BJ (cell line): ENCODE measurements at regions not wholly inside any gene's neighbourhood (a gene's known extent, or its start where the extent isn't known, plus 50 kb on each side); places are given as distances from the start of the nearest gene placed in this dataset.
"Not testable (repeated sequence)": the region's sequence is repeated elsewhere in the genome, so short reads cannot be mapped to it uniquely, and the experiment has no call there.

Experiments used
- CTCF ChIA-PET: fragments of 350-600 bp; formaldehyde crosslinking; extraction: SDS; loops from one replicate; lab custom pipeline; 2021; ENCODE audit warnings: antibody characterized with exemption, inconsistent platforms; lab: Yijun Ruan, JAX
- POLR2A ChIA-PET: fragments of 300-600 bp; sonication (Branson Sonifier 250); formaldehyde crosslinking; extraction: SDS; loops from one replicate; lab custom pipeline; 2021; ENCODE audit warnings: antibody characterized with exemption; lab: Charles Lee
- DNase-seq: peaks from one replicate; pipeline ENCODE4 v3.0.0-alpha.2; 2011; ENCODE audit warnings: low read depth
- H3K27me3 ChIP-seq: 2 replicates; pipeline ENCODE4 v1.6.0; 2011; ENCODE audit warnings: low read length; ENCODE audit not compliant: control insufficient read depth, insufficient read depth
- H3K36me3 ChIP-seq: 2 replicates; pipeline ENCODE4 v1.5.1; 2011; ENCODE audit warnings: low read length; ENCODE audit not compliant: control insufficient read depth, insufficient read depth
- H3K4me3 ChIP-seq: 2 replicates; pipeline ENCODE4 v1.5.1; 2011; ENCODE audit warnings: low read depth, mild to moderate bottlenecking, control low read depth, low read length
- TF ChIP-seq, protein P1 (sequence below): IDR thresholded peaks from 2 replicates; pipeline ENCODE4 v1.5.1; 2011; ENCODE audit warnings: low read depth, mild to moderate bottlenecking, control low read depth, inconsistent platforms, low read length, moderate library complexity; ENCODE audit not compliant: insufficient read depth

DNA sequence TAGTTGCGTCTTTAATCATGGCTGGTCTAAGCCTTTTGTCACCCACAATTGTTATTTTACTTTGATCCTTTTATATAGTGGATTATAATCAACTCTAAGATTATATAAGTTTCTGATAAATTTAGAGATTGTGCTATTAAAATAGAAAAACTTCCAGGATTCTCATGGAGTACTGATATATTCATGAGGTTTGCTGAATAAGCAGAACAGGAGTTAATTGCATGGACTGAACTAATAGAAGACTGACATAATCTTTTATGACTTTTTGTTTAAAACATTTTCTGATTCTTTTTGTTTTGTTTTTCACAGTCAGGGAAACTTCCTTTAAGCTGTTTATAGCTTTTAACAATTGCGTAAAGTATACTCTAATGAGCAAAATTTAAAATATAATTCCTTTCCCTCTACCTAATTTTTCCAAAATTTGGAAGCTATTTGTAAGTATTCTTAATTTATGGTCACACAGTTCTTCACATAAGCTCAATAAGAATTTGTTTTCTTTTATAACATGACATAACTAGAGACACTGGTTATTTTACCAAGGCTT, 129.9 kb upstream of the TMEM260 start:
- POLR2A ChIA-PET = no interaction called here
- Histone ChIP-seq H3K27me3 (no peaks in the 10 kb centered on the region), H3K4me3 (no peak overlapping the region), H3K36me3 (no peaks in the 10 kb centered on the region)
- TF ChIP-seq, protein P1, sequence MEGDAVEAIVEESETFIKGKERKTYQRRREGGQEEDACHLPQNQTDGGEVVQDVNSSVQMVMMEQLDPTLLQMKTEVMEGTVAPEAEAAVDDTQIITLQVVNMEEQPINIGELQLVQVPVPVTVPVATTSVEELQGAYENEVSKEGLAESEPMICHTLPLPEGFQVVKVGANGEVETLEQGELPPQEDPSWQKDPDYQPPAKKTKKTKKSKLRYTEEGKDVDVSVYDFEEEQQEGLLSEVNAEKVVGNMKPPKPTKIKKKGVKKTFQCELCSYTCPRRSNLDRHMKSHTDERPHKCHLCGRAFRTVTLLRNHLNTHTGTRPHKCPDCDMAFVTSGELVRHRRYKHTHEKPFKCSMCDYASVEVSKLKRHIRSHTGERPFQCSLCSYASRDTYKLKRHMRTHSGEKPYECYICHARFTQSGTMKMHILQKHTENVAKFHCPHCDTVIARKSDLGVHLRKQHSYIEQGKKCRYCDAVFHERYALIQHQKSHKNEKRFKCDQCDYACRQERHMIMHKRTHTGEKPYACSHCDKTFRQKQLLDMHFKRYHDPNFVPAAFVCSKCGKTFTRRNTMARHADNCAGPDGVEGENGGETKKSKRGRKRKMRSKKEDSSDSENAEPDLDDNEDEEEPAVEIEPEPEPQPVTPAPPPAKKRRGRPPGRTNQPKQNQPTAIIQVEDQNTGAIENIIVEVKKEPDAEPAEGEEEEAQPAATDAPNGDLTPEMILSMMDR = no peak
- DNase-seq = no peak
- CTCF ChIA-PET = interaction anchor here (0.6 to 0.7 kb wide), 2 partner anchors 718 to 725 kb away, joined by 3 read pairs; no protein-coding TSS in a partner anchor

DNA sequence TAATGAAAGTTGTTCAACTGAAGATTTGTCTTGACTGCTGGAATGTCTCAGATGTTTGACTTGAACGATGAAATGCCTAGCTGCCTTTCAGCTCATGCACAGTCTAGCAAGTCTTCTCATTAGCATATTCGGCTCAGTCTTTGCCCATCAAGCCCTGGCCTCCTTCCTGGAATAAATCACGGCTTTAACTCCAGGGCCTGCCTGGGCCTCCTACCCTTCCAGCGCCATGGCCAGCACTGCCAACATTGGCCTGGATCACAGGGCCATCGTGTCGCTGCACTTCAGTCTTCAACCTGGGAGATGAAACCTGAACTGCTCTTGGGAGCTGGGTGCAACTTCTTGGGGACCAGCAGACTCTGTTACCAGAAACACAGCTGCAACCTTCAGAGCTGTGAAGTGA, 126.7 kb upstream of the TMEM260 start:
- no peaks in the 10 kb centered on the region for H3K27me3 ChIP-seq
- no peaks in the 10 kb centered on the region for H3K36me3 ChIP-seq
- ChIA-PET POLR2A (no interaction called here), CTCF (interaction anchor here (0.6 to 0.9 kb wide), 2 partner anchors 22 to 416 kb away, joined by 3 read pairs; no protein-coding TSS in a partner anchor)
- no peak overlapping the region for H3K4me3 ChIP-seq
- TF ChIP-seq, protein P1 = no peak
- DNase-seq = no peak

DNA sequence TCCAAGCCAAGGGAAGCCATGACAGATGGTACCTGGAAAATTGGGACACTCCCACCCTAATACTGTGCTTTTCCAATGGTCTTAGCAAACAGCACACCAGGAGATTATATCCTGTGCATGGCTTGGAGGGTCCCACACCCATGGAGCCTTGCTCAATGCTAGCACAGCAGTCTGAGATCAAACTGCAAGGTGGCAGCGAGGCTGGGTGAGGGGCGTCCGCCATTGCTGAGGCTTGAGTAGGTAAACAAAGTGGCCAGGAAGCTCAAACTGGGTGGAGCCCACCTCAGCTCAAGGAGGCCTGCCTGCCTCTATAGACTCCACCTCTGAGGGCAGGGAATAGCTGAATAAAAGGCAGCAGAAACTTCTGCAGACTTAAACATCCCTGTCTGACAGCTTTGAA, 124.9 kb upstream of the TMEM260 start:
- H3K4me3 ChIP-seq, DNase-seq, CTCF ChIA-PET, H3K27me3 ChIP-seq, POLR2A ChIA-PET, H3K36me3 ChIP-seq: not testable (repeated sequence)

DNA sequence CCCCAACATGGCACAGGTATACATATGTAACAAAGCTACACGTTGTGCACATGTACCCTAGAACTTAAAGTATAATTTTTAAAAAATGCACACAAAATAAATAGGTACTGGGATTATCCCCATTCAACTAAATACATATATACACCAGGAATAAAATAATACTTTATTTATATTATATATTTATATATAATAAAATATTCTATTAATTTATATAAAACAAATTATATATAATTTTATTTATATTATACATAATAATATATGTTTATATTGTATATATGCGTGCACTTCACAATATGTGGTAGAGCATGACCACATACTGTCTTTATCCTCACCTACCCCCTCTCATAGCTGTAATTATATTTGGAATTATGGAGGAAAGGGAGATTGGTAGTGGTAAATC, 119.1 kb upstream of the TMEM260 start:
- ChIA-PET POLR2A (no interaction called here), CTCF (interaction anchor here (1.7 kb wide), 1 partner anchor 31 kb away, joined by 6 read pairs; no protein-coding TSS in a partner anchor)
- H3K27me3 ChIP-seq = no peaks in the 10 kb centered on the region
- no peak for DNase-seq
- H3K4me3 ChIP-seq = no peak overlapping the region
- H3K36me3 ChIP-seq = no peaks in the 10 kb centered on the region
- TF ChIP-seq, protein P1 = no peak

DNA sequence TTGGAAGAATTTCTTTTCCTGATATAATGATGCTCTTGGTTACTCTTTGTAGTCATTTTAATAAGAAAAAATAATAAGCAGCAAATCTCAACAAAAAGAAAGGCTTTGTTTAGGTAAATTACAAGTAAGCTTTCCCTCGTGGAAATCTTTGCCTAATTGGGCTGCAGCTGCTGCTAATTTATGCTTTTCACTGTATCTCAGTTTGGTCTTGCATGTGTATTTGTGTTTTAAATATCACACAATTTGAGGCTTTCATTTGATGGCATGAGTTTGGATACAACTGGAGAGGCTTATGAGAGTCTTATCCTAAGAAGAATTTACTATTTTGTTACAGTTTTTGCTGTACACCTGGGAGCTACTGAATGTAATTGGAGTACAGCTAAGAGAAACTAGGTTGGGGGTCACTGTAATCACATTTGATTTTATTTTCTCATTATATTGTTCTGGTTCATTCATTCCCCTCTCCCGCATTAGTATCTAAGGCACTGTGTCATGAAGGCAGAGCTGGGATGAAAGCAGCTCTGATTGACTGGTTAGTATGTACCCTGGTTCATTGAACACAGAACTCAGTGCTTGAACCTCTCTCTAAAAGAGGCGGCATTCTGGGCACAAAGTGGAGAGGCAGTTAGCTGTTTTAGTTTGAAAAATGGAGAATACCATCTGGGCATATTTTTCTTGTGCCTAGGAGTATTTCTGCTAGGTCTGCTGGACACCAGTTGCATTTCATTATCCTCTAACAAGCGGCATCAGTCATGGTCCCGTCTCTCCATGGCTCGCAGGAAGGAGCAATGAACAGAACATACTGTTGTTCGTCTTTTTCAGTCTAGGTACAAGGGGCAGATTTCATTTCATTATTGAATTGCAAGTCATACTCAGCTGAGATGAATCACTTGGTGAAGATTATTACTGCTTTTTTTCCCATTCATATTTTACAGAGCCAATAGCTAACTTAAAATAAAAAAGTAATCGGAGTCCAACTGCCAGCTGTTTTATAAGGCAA, 118.0 kb upstream of the TMEM260 start:
- Histone ChIP-seq H3K27me3 (no peaks in the 10 kb centered on the region), H3K4me3 (no peak overlapping the region), H3K36me3 (no peaks in the 10 kb centered on the region)
- TF ChIP-seq, protein P1 = no peak
- POLR2A ChIA-PET = no interaction called here
- CTCF ChIA-PET = interaction anchor here (0.6 to 1.7 kb wide), 3 partner anchors 12 to 729 kb away, joined by 3 to 7 read pairs (median 6); no protein-coding TSS in a partner anchor
- no peak for DNase-seq
